ENCODE measurements at regions not wholly inside any gene's neighbourhood (a gene's known extent, or its start where the extent isn't known, plus 50 kb on each side); places are given as distances from the start of the nearest gene placed in this dataset.

GRCh38 chr6:106866875-106867658 lies 107.5 kb downstream of the CD24 start (continued):
- TF ChIP-seq YY1 (IDR thresholded peaks at IDR 0.05): no peak
- no peak for TF ChIP-seq SP1 (IDR thresholded peaks at IDR 0.05)
- TF ChIP-seq GABPA (IDR thresholded peaks at IDR 0.05 in 1 of 2, conservative IDR thresholded peaks at IDR 0.05 in 1 of 2): no peak

- no peak overlapping the region for H3K9ac ChIP-seq (ENCODE audit: low read depth in 1 of 2, low read length in 2 of 2)
- no peaks in the 10 kb centered on the region for H3K27me3 ChIP-seq (ENCODE audit: control insufficient read depth in 4 of 4, insufficient read depth in 4 of 4, low read length in 3 of 4)
- H3K4me1 ChIP-seq (ENCODE audit: control insufficient read depth in 4 of 4, insufficient read depth in 4 of 4, low read length in 3 of 4): no peaks in the 10 kb centered on the region
- no peaks in the 10 kb centered on the region for H3K36me3 ChIP-seq (ENCODE audit: control insufficient read depth in 4 of 4, insufficient read depth in 3 of 4, low read depth in 1 of 4, low read length in 3 of 4)
- WGBS: 95% methylated on average over 4 of the region's 4 CpGs
- H3K9me3 ChIP-seq (ENCODE audit: control insufficient read depth in 4 of 4, low read length in 3 of 4): peaks cover 0 to 4% (median under 1%) of the 10 kb centered on the region in 4 donors
- H3K27ac ChIP-seq (ENCODE audit: low read depth in 1 of 2, low read length in 2 of 2): no peak overlapping the region
- no peak for DNase-seq (ENCODE audit: low spot score)
- TF ChIP-seq ZBTB33 (IDR thresholded peaks at IDR 0.05) (no peak), SP1 (IDR thresholded peaks at IDR 0.05) (no peak), FOXA1 (IDR thresholded peaks at IDR 0.05) (no peak), TAF1 (conservative IDR thresholded peaks at IDR 0.05) (no peak), ATF3 (IDR thresholded peaks at IDR 0.05) (no peak), RXRA (IDR thresholded peaks at IDR 0.05) (no peak), HNF4A (conservative IDR thresholded peaks at IDR 0.05) (no peak), NR2F2 (IDR thresholded peaks at IDR 0.05) (no peak), MAX (IDR thresholded peaks at IDR 0.05) (no peak), YY1 (IDR thresholded peaks at IDR 0.05) (no peak), EGR1 (IDR thresholded peaks at IDR 0.05; ENCODE audit: low read depth in 2 of 2) (no peak), CTCF (IDR thresholded peaks at IDR 0.05; ENCODE audit: low read depth, low read length, missing input control) (no peak), GABPA (IDR thresholded peaks at IDR 0.05 in 1 of 2, conservative IDR thresholded peaks at IDR 0.05 in 1 of 2) (no peak), JUND (IDR thresholded peaks at IDR 0.05) (no peak), RAD21 (IDR thresholded peaks at IDR 0.05) (no peak), HNF4G (IDR thresholded peaks at IDR 0.05) (no peak), REST (IDR thresholded peaks at IDR 0.05) (no peak), FOXA2 (IDR thresholded peaks at IDR 0.05) (no peak)
- H3K4me3 ChIP-seq (ENCODE audit: low read depth in 1 of 3, low read length in 3 of 3): no peak overlapping the region
Measured at GRCh38 chr6:106862858-106863257, 111.7 kb downstream of the CD24 start.
